LNCAP (cell line): ENCODE measurements at regions not wholly inside any gene's neighbourhood (a gene's known extent, or its start where the extent isn't known, plus 50 kb on each side); places are given as distances from the start of the nearest gene placed in this dataset.

Source experiments
- CTCF ChIP-seq: fragments of 450-650 bp; IDR thresholded peaks from 2 replicates; pipeline ENCODE4 v1.5.1; 2017; ENCODE audit warnings: mild to moderate bottlenecking

- TF ChIP-seq CTCF = no peak
Observed at GRCh38 chr6:23202207-23202606, 632.8 kb downstream of the HDGFL1 start.

- no peak for TF ChIP-seq CTCF
Observed at GRCh38 chr6:23212398-23212797, 643.0 kb downstream of the HDGFL1 start.

- no peak for TF ChIP-seq CTCF
Observed at GRCh38 chr6:23213193-23213592, 643.8 kb downstream of the HDGFL1 start.

GRCh38 chr6:23213651-23214050 lies 644.3 kb downstream of the HDGFL1 start:
- no peak for TF ChIP-seq CTCF

GRCh38 chr6:23218751-23219150 lies 649.4 kb downstream of the HDGFL1 start:
- TF ChIP-seq CTCF = no peak

- no peak for TF ChIP-seq CTCF
Observed at GRCh38 chr6:23222724-23223123, 653.4 kb downstream of the HDGFL1 start.

- no peak for TF ChIP-seq CTCF
Observed at GRCh38 chr6:23224540-23224939, 655.2 kb downstream of the HDGFL1 start.

GRCh38 chr6:23228439-23229024 lies 659.2 kb downstream of the HDGFL1 start:
- TF ChIP-seq CTCF = no peak
